BJ (cell line): ENCODE measurements at regions not wholly inside any gene's neighbourhood (a gene's known extent, or its start where the extent isn't known, plus 50 kb on each side); places are given as distances from the start of the nearest gene placed in this dataset.

Source experiments
- CTCF ChIA-PET: fragments of 350-600 bp; formaldehyde crosslinking; extraction: SDS; loops from one replicate; lab custom pipeline; 2021; ENCODE audit warnings: antibody characterized with exemption, inconsistent platforms; lab: Yijun Ruan, JAX
- POLR2A ChIA-PET: fragments of 300-600 bp; sonication (Branson Sonifier 250); formaldehyde crosslinking; extraction: SDS; loops from one replicate; lab custom pipeline; 2021; ENCODE audit warnings: antibody characterized with exemption; lab: Charles Lee
- DNase-seq: peaks from one replicate; pipeline ENCODE4 v3.0.0-alpha.2; 2011; ENCODE audit warnings: low read depth
- H3K27me3 ChIP-seq: 2 replicates; pipeline ENCODE4 v1.6.0; 2011; ENCODE audit warnings: low read length; ENCODE audit not compliant: control insufficient read depth, insufficient read depth
- H3K36me3 ChIP-seq: 2 replicates; pipeline ENCODE4 v1.5.1; 2011; ENCODE audit warnings: low read length; ENCODE audit not compliant: control insufficient read depth, insufficient read depth
- H3K4me3 ChIP-seq: 2 replicates; pipeline ENCODE4 v1.5.1; 2011; ENCODE audit warnings: low read depth, mild to moderate bottlenecking, control low read depth, low read length
- TF ChIP-seq, protein P1 (sequence below): IDR thresholded peaks from 2 replicates; pipeline ENCODE4 v1.5.1; 2011; ENCODE audit warnings: low read depth, mild to moderate bottlenecking, control low read depth, inconsistent platforms, low read length, moderate library complexity; ENCODE audit not compliant: insufficient read depth

DNA sequence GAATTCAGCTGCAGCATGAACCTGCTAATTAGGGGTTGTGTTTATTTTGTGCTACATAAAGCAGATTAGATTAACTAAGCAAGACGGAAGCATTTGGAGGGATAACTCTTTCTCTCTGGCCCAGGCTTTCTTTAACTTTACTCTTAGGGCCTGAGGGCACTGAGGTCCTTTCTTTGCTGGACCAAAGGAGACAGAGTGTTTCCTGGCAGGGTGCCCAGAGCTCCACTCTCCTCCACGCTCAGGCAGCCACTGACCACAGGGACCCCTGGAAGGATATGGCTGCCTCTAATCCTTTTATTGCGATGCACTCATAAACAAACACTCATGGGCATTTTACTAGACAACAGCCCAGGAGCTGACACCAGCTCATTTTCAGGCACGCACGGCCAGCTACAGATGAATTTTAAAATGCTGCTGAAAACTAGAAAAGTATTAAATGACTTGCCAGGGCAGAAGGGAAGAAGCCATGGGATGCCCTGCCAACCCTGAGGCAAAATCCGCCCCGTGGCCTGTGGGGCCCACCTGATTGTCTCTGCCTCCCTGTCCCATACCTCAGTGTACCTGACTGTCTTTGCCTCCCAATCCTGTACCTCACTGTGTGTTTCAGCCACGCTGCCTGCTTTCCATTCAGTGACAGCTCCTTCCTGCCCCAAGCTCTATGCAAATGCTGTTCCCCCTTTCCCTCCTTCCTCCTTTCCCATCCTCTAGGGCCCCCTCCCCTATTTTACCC, 192.6 kb upstream of the NAV2 start:
- no peak for DNase-seq
- peaks cover 13% of the 10 kb centered on the region for H3K27me3 ChIP-seq
- ChIA-PET CTCF (interaction anchor here (0.7 to 1.5 kb wide), 4 partner anchors 37 to 449 kb away, joined by 3 to 5 read pairs (median 4); no protein-coding TSS in a partner anchor), POLR2A (no interaction called here)
- H3K4me3 ChIP-seq = no peak overlapping the region
- TF ChIP-seq, protein P1, sequence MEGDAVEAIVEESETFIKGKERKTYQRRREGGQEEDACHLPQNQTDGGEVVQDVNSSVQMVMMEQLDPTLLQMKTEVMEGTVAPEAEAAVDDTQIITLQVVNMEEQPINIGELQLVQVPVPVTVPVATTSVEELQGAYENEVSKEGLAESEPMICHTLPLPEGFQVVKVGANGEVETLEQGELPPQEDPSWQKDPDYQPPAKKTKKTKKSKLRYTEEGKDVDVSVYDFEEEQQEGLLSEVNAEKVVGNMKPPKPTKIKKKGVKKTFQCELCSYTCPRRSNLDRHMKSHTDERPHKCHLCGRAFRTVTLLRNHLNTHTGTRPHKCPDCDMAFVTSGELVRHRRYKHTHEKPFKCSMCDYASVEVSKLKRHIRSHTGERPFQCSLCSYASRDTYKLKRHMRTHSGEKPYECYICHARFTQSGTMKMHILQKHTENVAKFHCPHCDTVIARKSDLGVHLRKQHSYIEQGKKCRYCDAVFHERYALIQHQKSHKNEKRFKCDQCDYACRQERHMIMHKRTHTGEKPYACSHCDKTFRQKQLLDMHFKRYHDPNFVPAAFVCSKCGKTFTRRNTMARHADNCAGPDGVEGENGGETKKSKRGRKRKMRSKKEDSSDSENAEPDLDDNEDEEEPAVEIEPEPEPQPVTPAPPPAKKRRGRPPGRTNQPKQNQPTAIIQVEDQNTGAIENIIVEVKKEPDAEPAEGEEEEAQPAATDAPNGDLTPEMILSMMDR = no peak
- no peaks in the 10 kb centered on the region for H3K36me3 ChIP-seq

DNA sequence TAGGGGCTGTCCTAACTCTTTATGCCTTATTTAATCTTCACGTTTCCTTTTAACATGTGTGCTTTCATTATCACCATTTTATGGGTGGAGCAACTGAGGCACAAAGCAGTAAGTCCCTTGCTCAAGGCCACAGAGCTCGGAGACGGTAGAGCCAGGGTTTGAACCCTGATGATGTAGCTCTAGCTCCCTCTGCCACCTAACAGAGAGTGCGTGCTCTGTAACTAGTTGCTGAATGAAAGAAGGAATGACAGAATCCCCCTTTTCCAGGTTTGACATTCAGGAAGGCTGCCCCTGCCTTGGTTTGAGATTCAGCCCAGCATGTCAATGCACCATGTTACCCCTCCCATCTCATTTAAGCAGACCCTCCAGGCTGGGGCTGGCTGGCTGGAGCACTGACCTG, 193.3 kb upstream of the NAV2 start:
- ChIA-PET CTCF (interaction anchor here (0.9 to 1.2 kb wide), 2 partner anchors 20 to 193 kb away, joined by 3 read pairs; no protein-coding TSS in a partner anchor), POLR2A (no interaction called here)
- Histone ChIP-seq H3K27me3 (peaks cover 13% of the 10 kb centered on the region), H3K4me3 (no peak overlapping the region), H3K36me3 (no peaks in the 10 kb centered on the region)
- DNase-seq = no peak
- TF ChIP-seq, protein P1 = no peak

DNA sequence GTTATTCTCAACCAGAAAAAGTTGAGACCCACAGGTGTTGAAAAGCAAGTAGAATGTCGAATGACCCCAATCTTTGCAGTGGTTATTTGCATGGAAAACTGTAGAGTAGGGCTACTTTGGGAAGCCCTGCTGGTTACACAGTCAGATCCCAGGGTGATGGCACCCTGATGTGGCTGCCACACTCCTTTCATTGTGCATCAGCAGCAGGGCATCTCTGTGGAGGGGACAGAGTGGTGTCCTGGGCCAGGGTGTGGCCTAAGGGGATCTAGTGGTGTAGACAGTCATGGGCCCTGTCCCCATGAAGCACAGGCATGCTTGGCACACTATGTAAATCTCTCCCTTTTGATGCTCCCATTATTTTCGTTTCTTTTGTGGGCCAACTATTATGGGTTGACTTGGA, 199.4 kb upstream of the NAV2 start:
- Histone ChIP-seq H3K27me3 (peaks cover 17% of the 10 kb centered on the region), H3K4me3 (no peak overlapping the region), H3K36me3 (no peaks in the 10 kb centered on the region)
- TF ChIP-seq, protein P1 = no peak
- ChIA-PET CTCF (no interaction called here), POLR2A (no interaction called here)
- no peak for DNase-seq

DNA sequence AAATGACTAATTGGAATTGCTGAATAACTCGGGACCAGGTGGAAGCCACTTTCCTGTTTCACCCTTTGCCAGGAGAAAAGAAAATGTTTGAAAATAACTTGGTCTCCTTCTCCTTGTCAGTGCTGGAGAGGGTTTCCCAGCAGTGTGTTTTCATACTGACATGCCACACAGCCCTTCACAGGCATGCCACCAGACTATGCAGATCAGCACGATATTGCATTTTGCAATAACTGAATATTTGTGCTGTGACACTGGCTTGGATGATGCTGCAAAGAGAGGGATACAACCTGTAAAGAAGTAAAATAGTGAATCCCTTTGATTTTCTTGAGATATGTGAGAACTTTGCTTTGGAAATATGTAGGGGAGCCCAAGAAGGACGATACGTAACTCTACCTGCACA, 200.0 kb upstream of the NAV2 start:
- Histone ChIP-seq H3K27me3 (peaks cover 14% of the 10 kb centered on the region), H3K4me3 (no peak overlapping the region), H3K36me3 (no peaks in the 10 kb centered on the region)
- CTCF ChIA-PET = no interaction called here
- POLR2A ChIA-PET = no interaction called here
- DNase-seq = no peak
- TF ChIP-seq, protein P1 = no peak

DNA sequence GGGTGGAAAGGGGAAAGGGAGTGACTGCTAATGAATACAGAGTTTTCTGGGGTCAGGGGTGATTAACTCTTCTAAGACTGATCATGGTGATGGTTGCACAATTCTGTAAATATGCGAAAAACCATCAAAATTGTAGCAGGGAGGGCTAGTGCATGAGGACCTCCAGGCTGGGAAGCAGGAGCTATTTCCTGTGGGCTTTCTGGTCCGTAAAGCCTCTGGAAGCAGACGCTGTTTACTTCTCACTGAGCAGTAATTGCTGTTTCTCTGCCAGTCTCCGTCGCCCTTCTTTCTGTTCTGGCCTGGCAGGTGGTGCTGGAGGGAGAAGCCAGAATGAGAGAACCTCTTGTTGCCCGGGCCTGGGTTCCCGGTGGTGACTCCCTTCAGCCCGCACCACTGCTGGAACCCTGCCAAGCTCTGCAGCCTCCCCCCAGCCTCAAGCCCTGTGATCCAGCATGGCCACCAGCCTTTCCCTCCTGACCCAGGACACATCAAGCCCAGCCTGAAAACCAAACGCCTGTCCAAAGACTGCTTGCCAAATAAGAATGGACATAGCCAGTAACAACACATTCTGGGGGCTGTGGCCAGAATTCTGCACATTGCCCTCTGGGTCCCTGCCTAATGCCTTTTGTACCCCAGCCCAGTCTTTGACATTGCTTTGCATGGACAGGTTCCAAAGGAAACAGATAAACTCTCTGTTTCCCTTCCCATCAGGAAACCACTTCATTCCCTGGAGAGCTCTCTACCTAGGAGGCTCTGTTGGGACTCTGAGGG, 201.0 kb upstream of the NAV2 start:
- ChIA-PET CTCF (no interaction called here), POLR2A (no interaction called here)
- Histone ChIP-seq H3K36me3 (no peaks in the 10 kb centered on the region), H3K27me3 (peaks cover 13% of the 10 kb centered on the region), H3K4me3 (no peak overlapping the region)
- no peak for DNase-seq
- TF ChIP-seq, protein P1 = no peak
